IPS-15b (cell line): ENCODE measurements at regions not wholly inside any gene's neighbourhood (a gene's known extent, or its start where the extent isn't known, plus 50 kb on each side); places are given as distances from the start of the nearest gene placed in this dataset.
"Not testable (repeated sequence)": the region's sequence is repeated elsewhere in the genome, so short reads cannot be mapped to it uniquely, and the experiment has no call there.

ENCODE experiments used
- H3K27me3 ChIP-seq: one replicate; pipeline ENCODE4 v1.6.1; 2013; ENCODE audit warnings: low read length; ENCODE audit not compliant: control insufficient read depth, insufficient read depth
- H3K36me3 ChIP-seq: one replicate; pipeline ENCODE4 v1.6.1; 2013; ENCODE audit warnings: low read length; ENCODE audit not compliant: control insufficient read depth, insufficient read depth
- H3K4me1 ChIP-seq: one replicate; pipeline ENCODE4 v1.6.1; 2013; ENCODE audit warnings: mild to moderate bottlenecking, low read length; ENCODE audit not compliant: control insufficient read depth, insufficient read depth
- H3K4me3 ChIP-seq: one replicate; pipeline ENCODE4 v1.5.1; 2013; ENCODE audit warnings: low read depth, low read length
- H3K9ac ChIP-seq: one replicate; pipeline ENCODE4 v1.6.1; 2013; ENCODE audit warnings: low read depth, mild to moderate bottlenecking, low read length
- H3K9me3 ChIP-seq: one replicate; pipeline ENCODE4 v1.6.1; 2013; ENCODE audit warnings: mild to moderate bottlenecking, low read length; ENCODE audit not compliant: control insufficient read depth, insufficient read depth

DNA sequence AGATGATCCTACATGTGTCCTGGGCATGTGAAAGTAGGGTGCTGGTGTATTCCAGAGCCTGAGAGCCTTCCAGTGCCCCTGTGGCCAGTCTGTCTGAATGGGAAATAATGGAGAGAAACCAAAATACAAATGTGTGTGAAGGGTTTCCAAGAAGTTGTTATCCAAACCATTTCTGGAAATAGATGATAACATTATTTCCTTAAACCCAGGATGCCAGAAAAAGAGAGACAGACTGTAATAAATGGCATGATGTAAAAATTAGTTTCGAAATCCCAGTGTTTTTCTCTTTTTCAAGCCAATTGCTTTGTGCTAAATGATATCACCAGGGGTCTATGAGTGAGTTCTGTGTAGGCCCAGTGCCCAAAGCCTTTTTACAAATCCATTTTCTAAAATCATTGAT is 175.3 kb downstream of the PHLDA1 start:
- Histone ChIP-seq H3K9ac (no peak overlapping the region), H3K4me1 (no peaks in the 10 kb centered on the region), H3K36me3 (no peaks in the 10 kb centered on the region), H3K4me3 (no peak overlapping the region), H3K27me3 (no peaks in the 10 kb centered on the region), H3K9me3 (no peaks in the 10 kb centered on the region)

DNA sequence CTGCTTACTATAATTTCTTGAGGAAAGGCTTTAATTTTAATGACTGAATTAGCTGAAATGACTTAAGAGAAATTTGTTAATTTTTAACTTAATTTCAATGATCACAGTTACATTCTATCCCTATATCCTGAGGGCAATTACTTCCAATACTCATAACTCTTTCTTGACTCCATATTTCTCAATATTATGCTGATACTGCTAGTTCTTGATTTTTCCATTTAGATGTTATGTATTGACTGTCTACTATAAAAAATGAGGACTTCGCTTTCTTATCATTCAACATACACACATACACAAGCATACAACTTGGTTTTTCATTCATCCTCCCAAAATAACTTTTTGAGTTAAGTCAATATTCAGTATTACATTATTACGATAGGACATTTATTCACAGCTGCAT is 176.2 kb downstream of the PHLDA1 start:
- Histone ChIP-seq H3K36me3 (no peaks in the 10 kb centered on the region), H3K4me3 (no peak overlapping the region), H3K9me3 (no peaks in the 10 kb centered on the region), H3K4me1 (no peaks in the 10 kb centered on the region), H3K27me3 (no peaks in the 10 kb centered on the region), H3K9ac (no peak overlapping the region)

DNA sequence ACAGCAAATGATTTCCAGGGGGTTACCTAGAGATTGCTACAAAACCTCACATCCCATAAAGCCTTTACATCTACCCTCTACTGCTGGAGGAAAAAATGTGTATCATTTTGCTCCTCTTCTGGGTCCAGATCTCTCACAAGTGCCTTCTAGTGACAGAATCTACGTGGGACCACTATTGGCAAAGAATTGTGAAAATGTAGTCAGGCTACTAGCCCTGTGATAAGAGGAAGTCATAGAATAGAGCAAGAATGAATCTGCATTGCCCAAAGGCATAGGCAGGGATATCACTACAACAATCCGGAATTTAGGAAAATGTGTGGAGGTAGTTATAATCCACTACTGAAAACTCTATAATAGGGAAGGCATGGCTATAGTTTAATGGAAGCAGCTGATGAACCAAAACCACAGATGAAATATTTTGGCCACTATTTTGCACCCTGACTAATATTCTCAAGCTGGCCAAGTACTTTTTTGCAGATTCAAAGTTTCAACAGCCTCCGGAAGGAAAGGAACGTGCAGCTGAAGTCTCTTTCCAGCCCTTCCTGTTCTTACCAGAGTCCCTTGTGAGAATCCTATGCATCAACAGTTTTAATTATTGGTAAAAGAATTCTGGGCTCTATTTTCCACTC is 176.8 kb downstream of the PHLDA1 start:
- H3K9ac ChIP-seq = no peak overlapping the region
- no peaks in the 10 kb centered on the region for H3K27me3 ChIP-seq
- no peaks in the 10 kb centered on the region for H3K36me3 ChIP-seq
- no peak overlapping the region for H3K4me3 ChIP-seq
- no peaks in the 10 kb centered on the region for H3K4me1 ChIP-seq
- H3K9me3 ChIP-seq = no peaks in the 10 kb centered on the region

DNA sequence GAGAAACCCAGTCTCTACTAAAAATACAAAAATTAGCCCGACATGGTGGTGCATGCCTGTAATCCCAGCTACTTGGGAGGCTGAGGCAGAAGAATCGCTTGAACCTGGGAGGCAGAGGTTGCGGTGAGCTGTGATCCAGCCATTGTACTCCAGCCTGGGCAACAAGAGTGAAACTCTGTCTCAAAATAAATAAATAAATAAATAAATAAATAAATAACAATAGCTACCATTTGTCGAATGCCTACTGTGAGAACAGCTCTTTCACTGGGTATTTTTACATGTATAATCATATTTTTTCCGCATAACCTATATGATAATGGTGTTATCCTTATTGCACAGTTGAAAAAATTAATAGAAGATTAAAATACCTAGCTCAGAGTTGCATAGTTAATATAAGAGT is 177.4 kb downstream of the PHLDA1 start:
- H3K4me3 ChIP-seq = not testable (repeated sequence)

DNA sequence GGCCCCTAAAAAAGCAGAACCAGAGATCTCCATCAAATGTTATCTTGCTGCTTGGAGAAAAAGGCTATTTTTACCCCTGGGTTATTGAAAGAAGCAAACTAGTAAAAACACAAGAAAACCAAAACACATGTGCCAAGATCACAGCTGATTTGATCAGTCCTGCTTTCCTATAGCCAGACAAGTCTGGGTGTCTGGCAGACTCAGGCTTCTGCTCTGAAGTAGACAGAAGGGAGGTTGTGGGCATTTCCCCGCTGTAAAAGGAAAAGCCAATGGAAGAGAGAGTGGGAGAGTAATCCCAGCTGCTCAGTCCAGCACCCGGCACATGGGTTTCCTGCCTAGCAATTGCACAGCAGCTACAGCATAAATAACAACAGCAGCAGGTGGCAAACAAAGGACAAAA is 177.9 kb downstream of the PHLDA1 start:
- Histone ChIP-seq H3K4me1 (no peaks in the 10 kb centered on the region), H3K9ac (no peak overlapping the region), H3K9me3 (no peaks in the 10 kb centered on the region), H3K27me3 (no peaks in the 10 kb centered on the region), H3K36me3 (no peaks in the 10 kb centered on the region), H3K4me3 (no peak overlapping the region)

More for the DNA sequence above, 177.4 kb downstream of the PHLDA1 start:
- not testable (repeated sequence) for H3K27me3 ChIP-seq, H3K9ac ChIP-seq, H3K36me3 ChIP-seq, H3K9me3 ChIP-seq, H3K4me1 ChIP-seq

DNA sequence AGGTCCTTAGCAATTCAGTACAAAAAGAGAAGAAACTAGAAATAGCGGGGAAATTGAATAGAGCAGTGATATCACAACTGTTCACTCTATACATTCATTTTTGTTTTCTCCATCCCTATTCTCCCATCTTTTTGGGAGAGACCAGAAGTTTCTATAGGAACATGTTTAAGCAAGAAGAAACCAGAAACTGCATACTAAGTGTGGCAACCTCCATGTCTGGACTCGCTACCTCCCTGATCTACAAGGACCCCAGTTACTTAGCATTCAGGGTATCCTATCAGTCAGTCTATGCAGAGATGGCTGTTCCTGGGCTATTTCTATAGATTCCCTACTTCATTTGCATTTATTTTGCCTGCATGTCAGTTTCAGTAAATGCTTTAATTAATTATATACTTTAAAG is 178.6 kb downstream of the PHLDA1 start:
- no peak overlapping the region for H3K4me3 ChIP-seq
- H3K9me3 ChIP-seq = no peaks in the 10 kb centered on the region
- no peaks in the 10 kb centered on the region for H3K4me1 ChIP-seq
- no peak overlapping the region for H3K9ac ChIP-seq
- H3K36me3 ChIP-seq = no peaks in the 10 kb centered on the region
- H3K27me3 ChIP-seq = no peaks in the 10 kb centered on the region

DNA sequence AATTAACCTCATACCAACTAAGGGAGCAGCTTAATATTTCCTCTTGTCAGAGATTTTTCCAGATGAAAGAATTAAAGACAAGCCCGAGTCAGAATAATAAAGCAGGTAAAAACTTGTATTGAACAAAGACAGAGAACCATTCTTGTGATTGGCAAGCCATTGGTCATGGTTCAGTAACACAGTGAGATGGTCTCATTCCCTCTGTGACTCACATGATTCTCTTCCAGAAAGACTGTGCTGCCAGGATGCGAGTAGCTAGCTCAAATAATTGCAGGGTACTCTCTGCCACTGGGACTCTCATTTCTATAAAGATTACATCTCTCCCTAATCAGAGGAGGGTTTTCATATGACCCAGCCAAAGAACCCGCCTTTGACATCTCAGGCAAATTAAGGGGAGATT is 179.4 kb downstream of the PHLDA1 start:
- Histone ChIP-seq H3K36me3 (no peaks in the 10 kb centered on the region), H3K9me3 (no peaks in the 10 kb centered on the region), H3K4me3 (no peak overlapping the region), H3K27me3 (no peaks in the 10 kb centered on the region), H3K4me1 (no peaks in the 10 kb centered on the region), H3K9ac (no peak overlapping the region)

DNA sequence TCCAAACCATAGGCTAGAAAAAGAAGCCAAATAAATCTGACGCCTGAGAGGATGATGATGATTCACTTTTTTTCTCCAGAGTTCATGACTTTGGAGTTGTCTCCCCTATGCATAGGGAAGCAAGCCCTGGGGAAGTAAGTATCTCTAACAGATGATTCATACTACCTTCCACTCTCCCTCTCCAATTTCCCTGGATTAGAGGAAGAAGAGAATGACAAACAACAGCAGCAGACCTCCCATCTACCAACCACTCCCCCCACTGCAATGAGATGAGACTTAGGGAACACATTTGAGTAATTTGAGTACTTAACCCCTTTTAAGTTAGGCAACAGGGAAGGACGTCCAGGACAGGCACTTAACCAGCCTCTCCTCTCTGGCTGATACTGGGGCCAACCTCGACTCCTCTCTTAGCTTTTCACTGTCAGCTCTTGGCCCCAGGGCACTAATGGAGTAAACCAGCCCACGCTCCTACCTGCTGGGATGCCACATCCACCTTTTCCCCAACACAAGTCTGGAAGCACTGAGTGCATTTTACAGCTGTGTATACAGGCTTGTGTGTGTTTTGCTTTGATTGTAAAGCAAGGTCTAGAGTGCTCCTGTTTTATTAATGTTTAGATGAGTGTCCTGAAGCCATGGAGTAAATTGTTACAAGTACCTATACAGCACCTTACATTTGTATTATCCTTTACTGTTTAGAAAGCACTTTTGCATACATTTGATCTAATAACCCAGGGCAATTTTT is 180.7 kb downstream of the PHLDA1 start:
- Histone ChIP-seq H3K4me3 (no peak overlapping the region), H3K36me3 (no peaks in the 10 kb centered on the region), H3K4me1 (no peaks in the 10 kb centered on the region), H3K9ac (no peak overlapping the region), H3K9me3 (no peaks in the 10 kb centered on the region), H3K27me3 (no peaks in the 10 kb centered on the region)

DNA sequence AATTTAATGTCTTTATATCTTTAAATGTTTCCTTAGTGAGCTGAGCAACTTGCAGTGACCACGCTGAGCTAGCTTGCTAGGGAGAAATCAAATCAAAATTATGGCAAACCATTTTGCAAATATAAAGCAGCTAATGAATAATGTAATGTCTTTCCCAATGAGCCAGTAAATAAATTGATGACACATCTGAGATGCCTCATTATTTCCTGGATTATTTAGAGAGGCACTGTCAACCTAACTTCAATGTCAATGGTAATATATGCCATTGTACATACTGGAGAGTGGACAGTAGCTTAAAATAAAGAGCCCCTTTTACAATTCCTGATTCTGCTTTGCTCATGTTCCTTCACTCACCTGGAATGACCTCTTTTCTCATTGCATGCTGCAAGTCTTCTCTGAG is 182.6 kb downstream of the PHLDA1 start:
- H3K9me3 ChIP-seq = no peaks in the 10 kb centered on the region
- no peak overlapping the region for H3K9ac ChIP-seq
- no peak overlapping the region for H3K4me3 ChIP-seq
- H3K36me3 ChIP-seq = no peaks in the 10 kb centered on the region
- no peaks in the 10 kb centered on the region for H3K27me3 ChIP-seq
- H3K4me1 ChIP-seq = no peaks in the 10 kb centered on the region

DNA sequence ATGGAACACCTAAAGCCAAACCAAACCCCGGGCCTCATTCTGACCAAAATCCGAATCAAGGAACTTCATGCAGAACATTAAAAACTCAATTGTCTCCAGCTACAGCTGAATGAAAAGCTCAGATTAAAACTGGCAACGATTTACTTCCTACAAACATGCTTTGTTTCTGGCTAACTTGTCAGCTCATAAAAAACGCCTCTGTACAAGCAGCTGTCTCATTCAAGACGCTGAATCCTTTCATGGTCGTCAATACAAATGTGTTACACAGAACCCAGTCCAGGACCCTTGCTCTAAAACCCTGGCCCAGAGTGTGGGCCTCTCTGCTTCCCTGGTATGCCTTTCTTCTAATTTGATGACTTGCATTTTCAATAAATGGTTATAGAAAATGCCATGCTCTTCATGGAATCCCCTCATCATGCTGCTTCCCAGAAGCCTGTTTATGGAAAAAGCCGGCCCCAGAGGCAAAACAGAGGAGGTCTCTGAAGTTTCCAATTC is 183.1 kb downstream of the PHLDA1 start:
- no peaks in the 10 kb centered on the region for H3K27me3 ChIP-seq
- H3K9ac ChIP-seq = no peak overlapping the region
- no peaks in the 10 kb centered on the region for H3K36me3 ChIP-seq
- H3K9me3 ChIP-seq = no peaks in the 10 kb centered on the region
- no peaks in the 10 kb centered on the region for H3K4me1 ChIP-seq
- H3K4me3 ChIP-seq = no peak overlapping the region

DNA sequence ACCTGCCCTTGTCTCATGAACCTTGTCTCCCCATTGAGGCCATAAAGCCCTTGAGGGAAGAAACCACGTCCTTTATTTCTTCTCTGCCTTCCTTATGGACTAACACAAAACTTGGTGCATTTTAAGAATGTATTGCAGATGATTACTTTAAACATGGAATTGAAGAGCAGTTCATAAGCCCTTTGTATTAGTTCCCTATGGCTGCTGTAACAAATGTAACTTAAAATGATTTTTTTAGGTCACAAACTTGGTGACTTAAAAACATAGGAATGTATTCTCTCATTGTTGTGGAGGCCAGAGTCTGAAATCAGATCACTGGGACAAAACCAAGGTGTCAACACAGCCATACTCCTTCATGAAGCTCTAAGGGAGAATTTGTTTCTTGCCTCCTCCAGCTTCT is 185.5 kb downstream of the PHLDA1 start:
- Histone ChIP-seq H3K9me3 (no peaks in the 10 kb centered on the region), H3K4me3 (no peak overlapping the region), H3K9ac (no peak overlapping the region), H3K36me3 (no peaks in the 10 kb centered on the region), H3K4me1 (no peaks in the 10 kb centered on the region), H3K27me3 (no peaks in the 10 kb centered on the region)

DNA sequence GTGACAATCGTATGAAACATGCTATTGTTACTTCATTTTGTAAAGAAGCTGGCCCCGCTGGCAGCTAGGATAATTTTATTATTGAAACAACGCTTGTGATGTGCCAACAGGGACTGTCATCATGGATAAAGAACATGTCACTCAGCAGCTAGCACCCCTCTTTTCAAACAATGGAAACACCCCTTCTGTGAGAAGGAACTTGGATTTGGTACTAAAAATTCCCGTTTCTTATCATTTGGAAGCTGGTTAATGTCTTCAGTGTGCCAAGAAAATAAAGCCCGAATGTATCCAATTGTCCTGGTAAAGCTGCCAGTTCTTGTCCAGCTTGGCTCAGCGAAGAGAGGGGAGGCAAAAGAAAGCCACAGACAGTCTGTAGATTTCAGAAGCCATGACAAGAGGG is 186.6 kb downstream of the PHLDA1 start:
- Histone ChIP-seq H3K4me1 (no peaks in the 10 kb centered on the region), H3K36me3 (no peaks in the 10 kb centered on the region), H3K9ac (no peak overlapping the region), H3K9me3 (no peaks in the 10 kb centered on the region), H3K4me3 (no peak overlapping the region), H3K27me3 (no peaks in the 10 kb centered on the region)
